ENCODE measurements at regions not wholly inside any gene's neighbourhood (a gene's known extent, or its start where the extent isn't known, plus 50 kb on each side); places are given as distances from the start of the nearest gene placed in this dataset.

DNA sequence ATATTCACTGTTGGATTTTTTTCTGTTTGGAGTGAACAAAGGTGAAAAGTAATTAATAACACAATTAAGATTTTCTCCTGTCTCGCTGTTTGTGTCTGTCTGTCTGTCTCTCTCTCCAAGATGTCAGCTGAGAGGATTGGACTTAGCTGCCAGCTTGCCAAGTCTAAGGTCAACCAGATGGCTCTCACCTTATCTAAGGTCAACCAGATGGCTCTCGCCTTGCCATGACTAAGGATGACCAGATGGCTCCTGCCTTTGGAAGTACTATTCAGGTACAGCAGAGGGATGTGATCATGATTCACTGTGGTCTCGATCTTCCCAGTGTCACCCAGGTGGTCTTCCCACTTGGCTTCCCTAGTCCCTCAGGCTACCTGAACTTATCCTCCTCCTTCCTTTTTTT, 1436.4 kb downstream of the UQCRFS1 start:
- TF ChIP-seq, protein P1, sequence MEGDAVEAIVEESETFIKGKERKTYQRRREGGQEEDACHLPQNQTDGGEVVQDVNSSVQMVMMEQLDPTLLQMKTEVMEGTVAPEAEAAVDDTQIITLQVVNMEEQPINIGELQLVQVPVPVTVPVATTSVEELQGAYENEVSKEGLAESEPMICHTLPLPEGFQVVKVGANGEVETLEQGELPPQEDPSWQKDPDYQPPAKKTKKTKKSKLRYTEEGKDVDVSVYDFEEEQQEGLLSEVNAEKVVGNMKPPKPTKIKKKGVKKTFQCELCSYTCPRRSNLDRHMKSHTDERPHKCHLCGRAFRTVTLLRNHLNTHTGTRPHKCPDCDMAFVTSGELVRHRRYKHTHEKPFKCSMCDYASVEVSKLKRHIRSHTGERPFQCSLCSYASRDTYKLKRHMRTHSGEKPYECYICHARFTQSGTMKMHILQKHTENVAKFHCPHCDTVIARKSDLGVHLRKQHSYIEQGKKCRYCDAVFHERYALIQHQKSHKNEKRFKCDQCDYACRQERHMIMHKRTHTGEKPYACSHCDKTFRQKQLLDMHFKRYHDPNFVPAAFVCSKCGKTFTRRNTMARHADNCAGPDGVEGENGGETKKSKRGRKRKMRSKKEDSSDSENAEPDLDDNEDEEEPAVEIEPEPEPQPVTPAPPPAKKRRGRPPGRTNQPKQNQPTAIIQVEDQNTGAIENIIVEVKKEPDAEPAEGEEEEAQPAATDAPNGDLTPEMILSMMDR (IDR thresholded peaks at IDR 0.05), result no peak

DNA sequence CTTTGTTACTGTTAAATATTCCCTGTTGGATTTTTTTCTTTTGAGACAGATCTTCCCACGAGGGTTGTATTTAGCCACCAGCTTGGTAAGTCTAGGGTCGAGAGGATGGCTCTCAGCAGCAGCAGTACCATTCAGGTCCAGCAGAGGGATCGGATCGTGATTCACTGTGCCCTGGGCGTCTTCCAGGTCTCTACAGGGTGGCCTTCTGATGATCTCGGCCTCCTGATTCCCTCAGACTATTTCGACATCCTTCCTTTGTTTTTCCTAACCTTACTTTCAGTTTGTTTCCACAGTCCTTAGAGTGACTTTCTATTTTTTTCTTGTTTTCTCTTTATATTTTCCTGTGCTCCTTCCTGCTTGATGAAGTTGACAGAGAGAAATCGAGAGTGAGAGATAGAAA, 1436.9 kb downstream of the UQCRFS1 start:
- TF ChIP-seq, protein P1 (IDR thresholded peaks at IDR 0.05), result peak; percentile 31; the same call in 1 of the 2 replicates

DNA sequence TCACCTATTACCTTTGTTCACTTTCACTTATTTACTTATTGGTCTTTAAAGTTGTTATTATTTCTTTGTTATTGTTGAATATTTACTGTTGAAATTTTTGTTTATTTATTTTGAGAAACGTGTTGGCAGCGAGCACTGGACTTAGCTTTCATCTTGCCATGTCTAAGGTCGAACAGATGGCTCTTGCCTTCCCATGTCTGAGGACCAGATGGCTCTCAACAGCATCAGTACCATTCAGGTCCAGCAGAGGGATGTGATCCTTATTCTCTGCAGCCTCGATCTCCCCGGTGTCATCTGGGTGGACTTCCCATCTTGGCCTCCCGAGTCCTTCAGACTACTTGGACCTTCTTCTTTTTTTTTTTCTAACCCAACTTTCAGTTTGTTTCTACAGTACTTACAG, 1437.6 kb downstream of the UQCRFS1 start:
- TF ChIP-seq, protein P1 (IDR thresholded peaks at IDR 0.05), result no peak

DNA sequence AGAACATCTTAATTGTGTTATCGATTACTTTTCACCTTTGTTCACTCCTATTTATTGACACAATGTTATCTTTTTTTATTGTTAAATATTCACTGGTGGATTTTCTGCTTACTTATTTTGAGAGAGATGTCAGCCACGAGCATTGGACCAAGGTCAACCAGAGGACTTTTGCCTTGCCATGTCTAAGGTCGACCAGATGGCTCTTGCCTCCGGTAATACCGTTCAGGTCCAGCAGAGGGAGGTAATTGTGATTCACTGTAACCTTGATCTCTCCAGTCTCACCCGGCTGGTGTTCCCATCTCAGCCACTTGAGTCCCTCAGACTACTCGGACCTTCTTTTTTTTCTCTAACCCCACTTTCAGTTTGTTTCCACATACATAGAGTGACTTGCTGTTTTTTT, 1438.1 kb downstream of the UQCRFS1 start:
- TF ChIP-seq, protein P1 (IDR thresholded peaks at IDR 0.05), result peak; percentile 33

DNA sequence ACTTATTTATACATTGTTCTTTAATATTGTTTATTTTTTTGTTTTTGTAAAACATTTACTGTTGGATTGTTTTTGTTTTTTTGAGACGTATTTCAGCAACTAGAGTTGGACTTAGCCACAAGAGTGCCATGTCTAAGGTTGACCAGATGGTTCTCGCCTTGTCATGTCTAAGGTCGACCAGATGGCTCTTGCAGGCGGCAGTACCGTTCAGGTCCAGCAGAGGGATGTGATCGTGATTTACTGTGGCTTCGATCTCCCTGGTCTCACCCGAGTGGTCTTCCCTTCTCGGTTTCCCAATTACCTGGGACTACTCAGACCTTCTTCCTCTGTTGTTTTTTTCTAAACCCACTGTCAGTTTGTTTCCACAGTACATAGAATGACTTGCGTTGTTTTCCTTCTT, 1438.6 kb downstream of the UQCRFS1 start:
- TF ChIP-seq, protein P1 (IDR thresholded peaks at IDR 0.05), result no peak

DNA sequence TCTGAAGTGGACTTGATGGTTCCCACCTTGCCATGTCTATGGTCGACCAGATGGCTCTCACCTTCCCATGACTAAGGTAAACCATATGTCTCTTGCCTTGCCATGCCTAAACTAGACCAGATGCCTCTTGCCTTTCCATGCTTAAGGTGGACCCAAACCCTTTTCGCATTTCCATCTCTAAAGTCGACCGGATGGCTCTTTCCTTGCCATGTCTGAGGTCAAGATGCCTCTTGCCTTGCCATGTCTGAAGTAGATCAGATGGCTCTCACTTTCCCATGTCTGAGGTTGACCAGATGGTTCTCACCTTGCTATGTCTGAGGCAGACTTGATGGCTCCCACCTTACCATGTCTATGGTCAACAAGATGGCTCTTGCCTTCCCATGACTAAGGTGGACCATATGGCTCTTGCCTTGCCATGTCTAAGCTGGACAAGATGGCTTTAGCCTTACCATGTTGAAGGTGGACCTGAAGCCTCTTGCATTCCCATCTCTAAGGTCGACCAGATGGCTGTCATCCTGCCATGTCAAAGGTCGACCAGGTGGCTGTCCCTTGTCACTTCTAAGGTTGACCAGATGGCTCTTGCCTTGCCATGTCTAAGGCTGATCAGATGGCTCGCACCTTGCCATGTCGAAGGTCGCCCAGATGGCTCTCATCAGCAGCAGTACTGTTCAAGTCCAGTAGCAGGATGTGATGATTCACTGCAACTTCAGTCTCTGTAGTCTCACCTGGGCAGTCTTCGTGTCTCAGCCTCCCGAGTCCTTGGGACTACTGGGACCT, 1439.4 kb downstream of the UQCRFS1 start:
- TF ChIP-seq, protein P1 (IDR thresholded peaks at IDR 0.05), result no peak

DNA sequence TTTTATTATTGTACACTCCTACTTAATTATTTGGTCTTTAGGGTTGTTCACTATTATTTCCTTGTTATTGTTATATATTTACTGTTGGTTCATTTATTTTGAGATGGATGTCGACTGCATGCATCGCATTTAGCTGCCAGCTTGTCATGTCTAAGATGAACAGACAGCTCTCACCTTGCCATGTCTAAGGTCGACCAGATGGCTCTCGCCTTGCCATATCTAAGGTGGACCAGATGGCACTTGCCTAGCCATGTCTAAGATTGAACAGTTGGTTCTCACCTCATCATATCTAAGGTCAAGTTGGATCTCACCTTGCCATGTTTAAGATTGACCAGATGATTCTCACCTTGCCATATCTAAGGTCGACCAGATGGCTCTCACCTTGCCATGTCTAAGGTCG, 1440.9 kb downstream of the UQCRFS1 start:
- TF ChIP-seq, protein P1 (IDR thresholded peaks at IDR 0.05), result no peak

Measured in LNCAP (cell line).